ENCODE measurements at regions not wholly inside any gene's neighbourhood (a gene's known extent, or its start where the extent isn't known, plus 50 kb on each side); places are given as distances from the start of the nearest gene placed in this dataset.

DNA sequence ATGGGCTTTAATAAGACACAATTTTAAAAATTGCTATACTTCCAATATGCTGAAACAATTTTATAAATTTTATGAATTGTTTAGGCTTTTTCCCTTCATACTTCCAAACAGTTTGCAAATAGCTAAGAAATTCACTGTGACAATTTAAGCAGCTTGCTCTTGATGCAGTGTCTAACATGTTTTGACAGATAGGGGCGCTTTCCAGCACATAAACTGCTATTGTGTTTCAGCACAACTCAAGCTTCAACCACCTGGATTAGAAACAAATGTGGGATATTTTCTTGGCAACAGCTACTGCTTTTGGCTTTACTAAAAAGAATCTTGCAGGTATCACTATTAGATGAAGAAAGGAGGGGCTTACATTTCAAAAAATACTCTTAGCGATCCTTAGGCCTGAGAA, 565.8 kb upstream of the DPPA4 start:
- DNase-seq (ENCODE audit: low read depth) = no peak

DNA sequence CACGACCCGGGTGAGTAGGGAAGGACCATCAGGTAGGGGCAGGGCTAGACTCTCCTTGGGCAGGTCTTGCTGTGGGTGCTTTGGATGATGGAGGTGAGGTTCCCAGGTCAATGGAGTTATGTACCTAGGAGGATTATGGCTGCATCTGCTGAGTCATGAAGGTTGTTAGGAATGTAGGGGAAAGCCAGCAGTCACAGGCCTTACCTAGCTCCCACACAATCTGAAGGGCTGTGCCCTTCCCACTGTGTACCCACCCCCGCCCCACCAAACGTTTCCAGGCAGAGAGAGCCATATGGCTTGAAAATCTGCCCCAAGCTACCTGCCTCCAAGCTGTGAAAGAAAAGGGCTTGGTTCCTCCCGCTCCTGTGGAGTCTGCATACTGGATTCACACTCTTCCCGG, 573.4 kb upstream of the DPPA4 start:
- DNase-seq (ENCODE audit: low read depth) = no peak

DNA sequence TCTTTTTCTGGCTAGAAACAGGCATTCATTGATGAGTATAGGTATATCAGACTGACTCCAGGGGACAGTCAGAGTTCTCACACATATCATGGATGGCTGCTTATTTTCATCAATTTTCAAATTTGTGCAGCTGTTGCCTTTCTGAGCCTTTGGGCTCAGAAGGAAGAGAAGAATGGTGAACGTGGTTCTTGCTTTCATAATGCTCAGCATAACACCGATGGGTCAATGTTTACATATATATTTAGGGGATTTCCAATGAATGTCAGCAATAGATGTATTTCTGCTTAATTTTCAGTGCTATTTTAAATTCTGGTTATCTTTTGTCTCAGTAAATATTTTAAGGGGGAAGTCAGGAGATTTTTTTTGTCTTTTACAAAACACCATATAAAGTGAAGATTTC, 581.4 kb upstream of the DPPA4 start:
- DNase-seq (ENCODE audit: low read depth) = no peak

DNA sequence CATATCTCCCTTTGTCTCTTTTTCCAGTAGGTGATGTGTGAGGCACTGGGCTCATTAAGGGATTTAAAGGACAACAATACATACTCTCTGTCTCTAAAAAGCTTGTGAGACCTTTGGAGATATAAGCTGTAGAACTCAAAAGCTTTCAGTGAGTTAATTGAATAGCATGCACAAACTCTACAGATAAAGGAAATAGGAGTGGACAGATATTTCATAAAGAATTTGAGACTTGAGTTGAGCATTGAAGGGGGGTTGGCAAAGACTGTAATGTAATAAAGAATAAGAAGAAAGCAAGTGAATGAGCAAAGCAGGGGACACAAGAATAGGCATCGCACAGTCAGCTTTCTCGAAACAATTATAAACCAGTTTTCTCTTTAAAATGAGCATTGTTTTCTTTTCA, 583.4 kb upstream of the DPPA4 start:
- DNase-seq (ENCODE audit: low read depth) = no peak

DNA sequence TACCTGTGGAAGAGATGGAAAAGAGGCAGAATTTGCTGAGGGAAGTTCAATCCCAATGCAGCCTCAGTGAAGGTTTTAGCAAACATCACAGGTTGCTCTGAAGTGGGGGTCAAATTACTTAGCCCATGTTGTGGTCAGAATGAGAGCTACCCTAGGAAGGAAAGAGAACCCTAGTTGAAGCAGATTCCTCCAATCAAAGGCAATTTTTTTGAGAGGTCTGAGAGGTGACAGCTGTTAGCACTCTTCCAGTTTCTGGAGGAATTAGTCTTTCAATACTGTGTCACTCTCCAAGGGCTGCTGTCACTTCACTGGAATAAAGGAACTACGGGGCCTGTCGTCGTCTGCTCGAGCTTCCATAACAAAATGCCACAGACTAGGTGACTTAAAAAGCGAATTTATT, 584.2 kb upstream of the DPPA4 start:
- no peak for DNase-seq (ENCODE audit: low read depth)

DNA sequence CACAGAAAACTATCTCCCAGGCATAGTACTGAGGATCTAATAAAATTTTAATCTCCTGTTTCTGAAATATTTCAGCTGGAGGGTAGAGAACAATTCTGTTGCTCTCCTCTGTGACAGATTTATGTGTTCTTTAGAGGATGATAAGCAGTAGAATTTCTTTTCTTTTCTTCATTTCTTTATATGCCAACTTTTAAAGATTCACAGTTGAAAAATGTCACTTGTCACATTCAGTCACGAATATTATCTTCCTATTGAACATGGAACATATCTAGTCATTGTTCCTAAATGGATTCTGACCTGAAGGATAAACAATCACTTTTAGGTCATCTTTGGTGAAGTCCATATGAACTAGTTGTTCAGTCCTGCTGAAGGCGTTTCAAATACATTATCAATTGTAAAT, 585.5 kb upstream of the DPPA4 start:
- no peak for DNase-seq (ENCODE audit: low read depth)

DNA sequence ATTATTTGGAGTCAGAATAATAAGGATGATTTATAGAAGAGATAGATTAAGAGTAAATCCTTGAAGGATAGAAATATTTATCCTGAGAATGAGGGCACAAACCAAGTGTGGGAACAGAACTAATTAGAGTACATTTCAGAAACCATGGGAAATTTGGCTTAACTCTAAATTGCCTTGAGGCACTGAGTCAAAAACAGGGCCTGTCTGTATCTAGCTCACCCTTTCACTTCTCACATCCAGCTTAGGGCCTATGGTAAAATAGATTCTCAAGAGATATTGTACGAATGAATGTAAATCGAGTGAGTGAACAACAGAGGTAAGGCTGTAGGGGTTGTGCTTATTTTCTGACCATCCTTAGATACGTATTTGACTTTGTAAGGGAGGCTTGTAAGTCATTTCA, 586.1 kb upstream of the DPPA4 start:
- DNase-seq (ENCODE audit: low read depth) = no peak

DNA sequence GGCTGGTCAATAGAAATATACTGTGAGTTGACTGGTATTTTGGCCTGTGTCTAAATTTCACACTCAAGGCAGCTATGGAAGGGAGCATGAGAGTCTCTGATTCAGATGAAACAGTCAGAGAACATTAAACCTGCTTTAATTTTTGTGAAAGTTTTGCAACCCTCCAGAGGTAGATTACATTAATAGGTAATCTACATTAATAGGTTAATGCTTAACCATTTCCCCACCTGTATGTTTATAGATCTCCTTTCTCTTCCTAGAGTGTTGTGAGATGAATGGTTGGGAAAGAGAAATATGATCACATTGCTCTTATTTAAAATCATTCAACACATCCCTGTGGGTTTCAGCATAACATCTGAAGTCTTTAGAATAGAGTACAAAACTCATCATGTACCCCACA, 586.9 kb upstream of the DPPA4 start:
- DNase-seq (ENCODE audit: low read depth) = no peak

DNA sequence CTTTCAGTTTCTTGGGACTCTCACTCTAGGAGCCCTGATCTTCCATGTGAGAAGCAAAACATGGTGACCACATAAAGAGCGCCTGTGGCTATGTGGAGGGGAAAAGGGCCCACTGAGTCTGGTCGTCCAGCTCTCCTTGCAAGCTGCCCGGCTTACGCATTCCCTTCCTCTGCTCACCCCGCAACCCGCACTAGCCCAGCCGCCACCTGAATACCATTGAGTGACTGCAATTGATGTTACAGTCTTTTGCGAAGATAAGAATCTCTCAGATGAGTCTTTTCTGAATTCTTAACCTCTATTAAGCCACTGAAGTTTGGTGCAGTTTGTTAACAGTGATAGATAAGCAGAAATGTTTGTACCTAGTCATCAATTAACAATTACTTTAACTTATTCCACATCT, 589.0 kb upstream of the DPPA4 start:
- no peak for DNase-seq (ENCODE audit: low read depth)

DNA sequence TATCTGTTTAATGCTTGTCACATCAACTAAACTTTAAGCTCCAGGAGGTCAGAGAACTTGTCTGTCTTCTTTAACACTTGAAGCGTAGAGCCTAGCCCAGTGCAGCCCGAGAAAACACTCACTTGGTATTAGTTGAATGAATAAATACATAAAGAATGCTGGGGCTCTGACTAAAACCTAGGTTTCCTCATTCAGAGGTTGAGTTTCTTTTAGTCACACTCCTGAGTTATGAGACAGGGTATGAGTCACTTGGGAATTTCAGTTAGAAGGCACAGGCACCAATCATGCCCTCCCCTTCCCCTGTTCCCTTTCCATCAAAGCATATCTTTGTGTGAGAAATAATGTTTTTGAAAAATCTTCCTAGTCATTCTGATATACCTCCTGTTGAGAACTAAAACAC, 589.8 kb upstream of the DPPA4 start:
- DNase-seq (ENCODE audit: low read depth) = no peak

DNA sequence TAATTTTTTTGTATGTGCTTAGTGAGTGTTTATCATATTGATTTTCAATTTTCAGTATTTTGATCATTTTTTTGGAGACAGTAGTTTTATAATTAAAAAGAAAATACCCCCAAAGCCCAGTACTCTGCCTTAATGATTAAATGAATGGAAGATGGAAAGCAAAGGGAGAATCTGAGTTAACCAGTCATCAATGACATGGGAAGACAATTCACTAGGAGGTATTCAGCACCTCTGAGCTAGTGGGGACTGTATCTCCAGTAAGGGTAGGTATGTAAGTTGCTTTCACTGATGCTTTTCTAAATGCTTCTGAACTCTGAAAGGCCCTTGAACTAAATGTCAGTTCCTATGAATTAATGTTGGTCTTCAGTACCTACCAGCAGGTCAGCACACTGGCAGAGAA, 590.4 kb upstream of the DPPA4 start:
- DNase-seq (ENCODE audit: low read depth) = no peak

DNA sequence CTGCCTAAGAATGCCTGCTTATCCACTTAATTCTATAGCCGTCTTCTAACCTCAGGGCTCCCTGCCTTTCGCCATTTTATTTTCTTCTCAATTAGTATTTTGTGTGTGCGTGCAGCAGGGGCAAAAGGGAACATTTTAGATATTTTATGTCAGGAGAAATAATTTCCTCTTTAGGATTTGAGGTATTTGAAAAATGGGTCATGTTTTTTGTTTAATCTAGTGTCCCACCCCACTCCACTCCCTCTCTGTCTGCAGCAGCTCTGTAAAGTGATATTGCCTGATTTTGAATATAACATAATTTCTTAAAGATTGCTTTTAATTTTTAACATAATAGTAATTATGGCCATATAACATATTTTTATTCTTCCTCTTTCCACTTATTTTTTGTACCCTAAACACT, 593.2 kb upstream of the DPPA4 start:
- no peak for DNase-seq (ENCODE audit: low read depth)

DNA sequence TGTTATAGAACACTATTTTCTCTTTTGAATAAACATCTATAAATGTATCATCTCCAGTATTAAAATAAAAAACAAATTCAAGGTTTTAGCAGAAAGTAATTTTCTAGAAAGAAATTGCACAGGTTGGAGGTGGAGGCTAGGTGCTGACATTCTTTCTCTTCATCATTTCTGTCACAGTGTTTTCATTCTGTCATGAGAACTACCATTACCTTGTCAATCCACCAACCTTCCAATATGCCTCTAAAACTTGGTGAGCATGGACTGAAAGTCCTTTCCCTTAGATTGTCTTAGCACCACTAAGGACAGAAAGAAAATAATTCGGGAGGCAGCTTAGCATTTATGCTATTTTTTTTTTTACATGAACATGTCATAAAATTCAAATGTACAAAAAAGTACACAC, 596.2 kb upstream of the DPPA4 start:
- no peak for DNase-seq (ENCODE audit: low read depth)

DNA sequence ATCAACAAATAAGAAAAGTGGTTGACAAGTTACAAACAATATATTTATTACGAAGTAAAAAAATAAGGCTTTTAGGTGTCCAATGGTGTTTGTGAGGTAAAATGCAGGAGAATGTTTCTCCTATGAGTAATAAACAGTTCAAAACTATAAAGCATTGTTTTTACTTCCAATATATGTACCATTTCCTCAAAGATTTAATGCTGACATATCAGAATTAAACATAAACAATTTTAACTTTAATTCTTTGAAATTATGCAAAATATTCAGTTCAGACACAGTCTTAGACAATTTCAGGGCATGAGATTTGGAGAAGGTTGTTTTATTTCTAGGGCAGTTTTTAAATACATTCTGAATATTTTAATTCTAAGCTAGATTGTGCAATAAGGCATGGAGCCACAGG, 602.5 kb upstream of the DPPA4 start:
- no peak for DNase-seq (ENCODE audit: low read depth)

DNA sequence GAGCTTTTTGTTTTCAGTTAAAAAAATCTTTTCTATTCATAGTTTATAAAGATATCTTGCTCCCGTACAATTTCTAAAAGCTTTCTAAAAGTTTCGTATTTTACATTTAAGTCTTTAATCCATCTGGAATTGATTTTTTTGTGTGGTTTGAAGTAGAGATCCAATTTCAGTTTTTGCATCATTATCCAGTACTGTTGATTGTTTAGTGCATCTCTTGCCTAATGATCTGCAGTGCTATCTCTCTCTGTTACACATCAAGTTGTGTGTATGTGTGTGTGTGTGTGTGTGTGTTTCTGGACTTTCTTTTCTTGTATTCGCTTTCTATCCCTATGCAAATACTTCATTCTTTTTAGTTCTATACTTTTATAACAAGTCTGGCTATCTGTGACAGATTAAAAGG, 605.8 kb upstream of the DPPA4 start:
- DNase-seq (ENCODE audit: low read depth) = no peak

DNA sequence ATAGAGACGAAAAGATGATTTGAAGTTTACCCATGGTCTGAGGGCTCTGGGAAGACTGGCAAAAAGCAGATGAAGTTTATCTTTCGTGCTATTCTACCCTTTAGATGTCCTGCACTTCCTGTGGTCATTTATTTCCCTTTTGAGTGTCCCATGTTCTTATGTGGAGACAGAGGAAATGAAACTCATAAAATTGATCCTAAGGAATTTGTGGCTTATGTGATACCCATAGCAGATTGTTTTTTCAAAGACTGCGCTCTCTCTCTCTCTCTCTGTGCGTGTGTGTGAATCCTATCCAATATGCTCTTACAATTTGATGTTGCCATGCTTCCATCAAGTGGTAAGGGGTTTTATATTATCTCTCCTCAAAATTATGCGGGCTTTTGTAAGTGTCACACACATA, 607.5 kb upstream of the DPPA4 start:
- DNase-seq (ENCODE audit: low read depth) = no peak

DNA sequence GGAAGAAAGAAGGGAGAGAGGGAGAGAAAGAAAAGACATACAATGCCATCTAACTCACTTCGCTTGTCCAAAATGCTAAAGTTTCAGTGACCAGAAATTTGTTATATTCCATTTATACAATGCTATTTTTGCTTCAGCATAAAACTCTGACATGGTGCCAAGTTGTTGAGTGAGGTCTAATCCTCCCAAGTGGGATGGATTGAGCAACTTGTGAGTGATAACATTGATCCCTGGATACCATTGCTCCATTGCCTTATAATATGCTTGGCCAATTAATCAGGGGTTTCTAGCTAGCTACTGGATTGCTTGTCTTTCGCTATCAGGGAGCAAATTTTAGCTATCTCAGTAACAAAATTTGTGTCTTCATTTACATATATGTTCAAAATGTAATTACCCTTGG, 615.6 kb upstream of the DPPA4 start:
- DNase-seq (ENCODE audit: low read depth) = no peak

DNA sequence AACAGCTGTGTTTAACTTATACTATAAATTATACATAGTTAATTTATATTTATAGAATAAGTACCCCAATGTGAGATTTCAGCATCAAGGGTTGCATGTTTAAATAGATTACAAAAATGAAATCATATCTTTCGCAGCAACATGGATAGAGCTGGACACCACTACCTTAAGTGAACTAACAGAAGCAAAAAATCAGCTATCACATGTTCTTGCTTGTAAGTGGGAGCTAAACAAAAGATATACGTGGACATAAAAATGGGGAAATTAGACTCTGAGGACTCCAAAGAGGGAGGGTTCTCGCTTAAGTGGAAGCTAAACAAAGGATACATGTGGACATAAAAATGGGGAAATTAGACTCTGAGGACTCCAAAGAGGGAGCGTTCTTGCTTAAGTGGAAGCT, 626.5 kb upstream of the DPPA4 start:
- DNase-seq (ENCODE audit: low read depth) = no peak

DNA sequence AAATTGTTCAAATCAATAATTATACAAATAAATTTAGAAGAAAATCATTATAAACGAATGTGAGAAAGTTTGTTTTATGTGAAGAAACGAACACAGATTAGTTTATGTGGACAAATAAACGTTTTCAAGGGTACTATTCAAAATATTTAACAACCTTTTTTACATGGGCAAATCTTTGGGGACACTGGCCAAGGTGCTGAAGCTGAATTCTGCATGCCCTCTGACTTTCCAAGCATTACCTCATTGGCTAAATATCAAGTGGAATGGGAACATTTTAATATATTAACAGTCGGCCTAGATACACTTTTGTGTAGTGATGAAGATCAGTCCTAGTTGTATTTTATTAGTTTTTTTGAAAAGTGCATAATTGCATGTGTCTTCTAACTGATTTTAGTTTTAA, 636.4 kb upstream of the DPPA4 start:
- no peak for DNase-seq (ENCODE audit: low read depth)

DNA sequence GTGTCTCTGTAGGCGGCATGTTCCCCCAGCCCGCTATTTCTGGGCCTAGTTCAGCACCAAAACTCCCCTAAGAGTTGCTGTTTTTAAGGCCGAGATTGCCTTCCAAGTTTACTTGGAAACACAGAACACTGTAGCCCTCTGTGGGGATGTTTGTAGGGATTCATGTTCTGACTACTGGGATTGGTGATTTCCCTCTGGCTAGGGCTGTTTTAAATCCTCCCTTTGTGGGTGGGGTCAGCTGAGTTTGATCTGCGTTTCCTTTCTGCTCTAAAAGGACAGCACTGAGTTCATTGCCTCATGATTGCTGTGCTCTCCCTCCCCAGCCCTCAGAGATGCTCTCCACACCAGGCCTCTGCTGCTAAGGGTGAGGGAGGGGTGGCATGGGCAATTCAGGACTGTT, 640.6 kb upstream of the DPPA4 start:
- DNase-seq (ENCODE audit: low read depth) = no peak

DNA sequence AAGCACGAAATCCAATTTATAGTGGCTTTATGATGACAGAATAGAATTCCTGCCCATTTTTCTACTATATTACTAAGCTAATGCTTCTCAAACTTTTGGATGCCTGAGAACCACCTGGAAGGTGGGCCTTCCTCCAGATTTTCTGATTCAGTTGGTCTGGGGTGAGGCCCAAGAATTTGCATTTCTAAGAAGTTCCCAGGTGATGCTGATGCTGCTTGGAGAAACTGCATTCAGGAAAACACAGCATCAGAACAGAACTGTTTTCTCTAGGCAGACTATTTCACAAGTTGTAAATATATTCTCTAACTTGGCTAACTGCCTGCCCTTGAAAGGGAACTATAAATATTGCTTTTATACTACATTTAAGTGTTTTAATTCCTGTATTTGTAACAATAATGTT, 644.9 kb upstream of the DPPA4 start:
- no peak for DNase-seq (ENCODE audit: low read depth)

DNA sequence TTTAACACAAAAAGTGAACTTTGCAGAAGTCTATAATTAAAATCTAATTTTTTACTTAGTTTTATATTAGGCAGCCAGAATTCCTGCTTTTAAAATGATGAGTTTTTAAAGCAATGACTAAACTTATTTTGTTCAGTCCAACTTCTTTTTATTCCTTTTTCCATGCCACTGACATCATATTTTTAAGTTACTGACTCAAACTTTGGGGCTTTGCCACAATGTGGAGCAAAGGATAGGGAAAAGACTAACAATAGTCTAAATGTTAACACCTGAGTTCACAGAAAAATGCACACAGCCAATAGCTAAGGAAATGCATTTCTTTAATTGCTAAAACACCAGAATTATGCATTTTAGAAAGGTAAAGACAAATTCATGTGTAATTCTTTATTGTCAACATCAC, 647.6 kb upstream of the DPPA4 start:
- no peak for DNase-seq (ENCODE audit: low read depth)

DNA sequence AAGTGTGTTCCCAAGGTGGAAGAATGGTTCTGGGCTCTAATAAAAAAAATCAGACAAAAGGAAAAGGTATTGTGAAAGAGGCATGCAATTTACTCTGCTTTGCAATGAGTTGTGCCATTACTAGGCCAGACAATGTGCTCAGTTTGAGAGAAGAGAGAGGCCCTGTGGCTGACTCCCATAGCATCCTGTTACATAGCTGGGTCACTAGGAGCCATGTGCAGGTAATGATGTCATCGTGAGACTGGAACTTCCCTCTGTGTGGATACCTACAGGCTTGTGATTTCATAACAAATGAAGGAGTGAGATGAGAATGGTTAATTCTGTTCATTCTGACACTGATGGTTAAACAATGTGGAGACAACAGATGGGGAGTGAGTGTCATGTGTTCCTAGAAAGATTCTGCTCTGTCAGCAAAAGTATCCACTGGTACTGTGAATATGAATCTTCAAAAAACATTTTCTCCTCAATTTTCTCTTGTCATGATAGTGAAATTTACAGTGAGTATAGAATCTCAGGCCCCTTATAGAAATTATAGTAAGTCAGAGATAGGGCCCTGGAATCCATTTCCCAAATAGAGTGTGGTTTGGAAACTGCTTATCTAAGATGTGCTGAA, 648.7 kb upstream of the DPPA4 start:
- DNase-seq (ENCODE audit: low read depth) = no peak

DNA sequence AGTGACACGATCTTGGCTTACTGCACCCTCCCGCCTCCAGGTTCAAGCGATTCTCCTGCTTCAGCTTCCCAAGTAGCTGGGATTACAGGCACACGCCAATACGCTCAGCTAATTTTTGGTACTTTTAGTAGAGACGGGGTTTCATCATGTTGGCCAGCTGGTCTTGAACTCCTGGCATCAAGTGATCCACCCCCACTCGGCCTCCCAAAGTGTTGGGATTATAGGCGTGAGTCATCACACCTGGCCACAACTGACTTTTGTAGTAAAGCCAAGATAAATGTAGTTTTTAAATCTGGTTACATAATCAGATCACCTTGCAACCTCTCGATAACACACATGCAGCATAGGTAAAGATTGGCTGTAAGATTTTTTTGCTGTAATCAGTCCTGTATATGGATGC, 657.5 kb upstream of the DPPA4 start:
- no peak for DNase-seq (ENCODE audit: low read depth)

DNA sequence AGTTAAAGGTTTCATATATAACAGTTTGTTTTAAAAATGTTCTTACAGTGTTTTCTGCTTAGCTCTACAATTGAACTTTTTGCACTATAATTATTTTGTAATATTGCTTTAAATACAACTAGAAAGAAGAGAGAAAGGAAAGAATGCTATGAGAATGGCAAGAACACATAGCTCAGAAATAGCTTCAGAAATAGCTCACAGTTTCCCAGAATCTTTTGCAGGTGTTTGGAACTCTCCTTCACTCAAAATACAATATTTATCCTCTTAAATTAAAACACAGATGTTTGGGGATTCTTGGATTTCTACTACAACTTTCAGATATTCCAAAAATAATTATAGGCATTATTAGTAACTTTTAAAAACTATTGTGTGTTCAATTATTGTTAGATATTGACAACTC, 658.0 kb upstream of the DPPA4 start:
- DNase-seq (ENCODE audit: low read depth) = no peak

All from activated T-helper 1 cell treated with Interleukin-2 at 50 U/mL for 16 hours (primary cell).